ENCODE measurements at regions not wholly inside any gene's neighbourhood (a gene's known extent, or its start where the extent isn't known, plus 50 kb on each side); places are given as distances from the start of the nearest gene placed in this dataset.

- TF ChIP-seq, protein P1, sequence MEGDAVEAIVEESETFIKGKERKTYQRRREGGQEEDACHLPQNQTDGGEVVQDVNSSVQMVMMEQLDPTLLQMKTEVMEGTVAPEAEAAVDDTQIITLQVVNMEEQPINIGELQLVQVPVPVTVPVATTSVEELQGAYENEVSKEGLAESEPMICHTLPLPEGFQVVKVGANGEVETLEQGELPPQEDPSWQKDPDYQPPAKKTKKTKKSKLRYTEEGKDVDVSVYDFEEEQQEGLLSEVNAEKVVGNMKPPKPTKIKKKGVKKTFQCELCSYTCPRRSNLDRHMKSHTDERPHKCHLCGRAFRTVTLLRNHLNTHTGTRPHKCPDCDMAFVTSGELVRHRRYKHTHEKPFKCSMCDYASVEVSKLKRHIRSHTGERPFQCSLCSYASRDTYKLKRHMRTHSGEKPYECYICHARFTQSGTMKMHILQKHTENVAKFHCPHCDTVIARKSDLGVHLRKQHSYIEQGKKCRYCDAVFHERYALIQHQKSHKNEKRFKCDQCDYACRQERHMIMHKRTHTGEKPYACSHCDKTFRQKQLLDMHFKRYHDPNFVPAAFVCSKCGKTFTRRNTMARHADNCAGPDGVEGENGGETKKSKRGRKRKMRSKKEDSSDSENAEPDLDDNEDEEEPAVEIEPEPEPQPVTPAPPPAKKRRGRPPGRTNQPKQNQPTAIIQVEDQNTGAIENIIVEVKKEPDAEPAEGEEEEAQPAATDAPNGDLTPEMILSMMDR (conservative IDR thresholded peaks at IDR 0.05; ENCODE audit: low read depth, low read length) = no peak
- TF ChIP-seq EZH2 (IDR thresholded peaks at IDR 0.05; ENCODE audit: borderline replicate concordance, low read depth, low read length, poor library complexity, severe bottlenecking) = no peak
These were observed 733.0 kb downstream of the GRIK2 start for GRCh38 chr6:102126488-102126887.

Data from A673 (cell line).